Sigmoid colon (tissue), 4 donors: ENCODE measurements at regions not wholly inside any gene's neighbourhood (a gene's known extent, or its start where the extent isn't known, plus 50 kb on each side); places are given as distances from the start of the nearest gene placed in this dataset.

ENCODE experiments used
- CTCF ChIP-seq, 4 experiments: fragments of 450-650 bp in 3 of 4; fragments of 200-600 bp in 1 of 4; IDR thresholded peaks; one replicate each; pipeline ENCODE4 v1.5.1; 2016 to 2019; ENCODE audit warnings: antibody characterized with exemption in 4 of 4, mild to moderate bottlenecking in 3 of 4, moderate library complexity in 2 of 4
- POLR2A ChIP-seq, 2 donors: fragments of 450-650 bp; IDR thresholded peaks; one replicate each; pipeline ENCODE4 v1.6.1; 2016; ENCODE audit warnings: antibody characterized with exemption in 2 of 2, mild to moderate bottlenecking in 2 of 2, moderate library complexity in 2 of 2
- POLR2AphosphoS5 ChIP-seq, 4 donors: sonication (generic); formaldehyde crosslinking; IDR thresholded peaks; one replicate each; pipeline ENCODE4 v1.6.1; 2017; ENCODE audit warnings: antibody characterized with exemption in 4 of 4

GRCh38 chr7:42621543-42622219, 290.2 kb downstream of the C7orf25 start:
- no peak for TF ChIP-seq POLR2AphosphoS5 (IDR thresholded peaks at IDR 0.05)
- no peak for TF ChIP-seq CTCF (IDR thresholded peaks at IDR 0.05)
- TF ChIP-seq POLR2A (IDR thresholded peaks at IDR 0.05): no peak
